ENCODE measurements at regions not wholly inside any gene's neighbourhood (a gene's known extent, or its start where the extent isn't known, plus 50 kb on each side); places are given as distances from the start of the nearest gene placed in this dataset.

- peaks cover 13% of the 10 kb centered on the region for H3K27me3 ChIP-seq (ENCODE audit: control insufficient read depth, insufficient read depth, low read length)
- DNase-seq (no peak), ATAC-seq (ENCODE audit: low read depth in 2 of 2) (no peak)
- peaks cover 0 to 2% of the 10 kb centered on the region in 2 experiments for H3K9me3 ChIP-seq (ENCODE audit: control insufficient read depth in 2 of 2, low read length in 2 of 2)
- Mint-ChIP-seq H3K36me3 (no peaks in the 10 kb centered on the region), H3K27ac (no peak overlapping the region), H3K9me3 (peaks cover 0 to 9% (median 1%) of the 10 kb centered on the region in 7 donors), H3K4me1 (no peaks in the 10 kb centered on the region), H3K27me3 (no peaks in the 10 kb centered on the region), H3K4me3 (no peak overlapping the region)
- no peaks in the 10 kb centered on the region for H3K36me3 ChIP-seq (ENCODE audit: control insufficient read depth, insufficient read depth, low read length)
- H3K4me3 ChIP-seq (ENCODE audit: low read depth, low read length): no peak overlapping the region
- no peaks in the 10 kb centered on the region for H3K4me1 ChIP-seq (ENCODE audit: control insufficient read depth, insufficient read depth, low read length, poor library complexity, severe bottlenecking)
- H3K27ac ChIP-seq (ENCODE audit: insufficient read depth, low read length, poor library complexity, severe bottlenecking): no peak overlapping the region
Observed at GRCh38 chr6:145071836-145072235, 663.5 kb downstream of the EPM2A start.

- H3K9me3 ChIP-seq (ENCODE audit: control insufficient read depth in 2 of 2, low read length in 2 of 2): peaks cover 0 to 2% of the 10 kb centered on the region in 2 experiments
- H3K4me1 ChIP-seq (ENCODE audit: control insufficient read depth, insufficient read depth, low read length, poor library complexity, severe bottlenecking): no peaks in the 10 kb centered on the region
- Mint-ChIP-seq H3K27ac (no peak overlapping the region), H3K36me3 (no peaks in the 10 kb centered on the region), H3K27me3 (no peaks in the 10 kb centered on the region), H3K9me3 (peaks cover 0 to 9% (median 0%) of the 10 kb centered on the region in 7 donors), H3K4me3 (no peak overlapping the region), H3K4me1 (no peaks in the 10 kb centered on the region)
- no peak overlapping the region for H3K27ac ChIP-seq (ENCODE audit: insufficient read depth, low read length, poor library complexity, severe bottlenecking)
- DNase-seq: no peak
- H3K27me3 ChIP-seq (ENCODE audit: control insufficient read depth, insufficient read depth, low read length): peaks cover 4% of the 10 kb centered on the region
- H3K36me3 ChIP-seq (ENCODE audit: control insufficient read depth, insufficient read depth, low read length): no peaks in the 10 kb centered on the region
- ATAC-seq (ENCODE audit: low read depth in 2 of 2): no peak
- no peak overlapping the region for H3K4me3 ChIP-seq (ENCODE audit: low read depth, low read length)
Observed at GRCh38 chr6:145073811-145074210, 661.5 kb downstream of the EPM2A start.

DNA sequence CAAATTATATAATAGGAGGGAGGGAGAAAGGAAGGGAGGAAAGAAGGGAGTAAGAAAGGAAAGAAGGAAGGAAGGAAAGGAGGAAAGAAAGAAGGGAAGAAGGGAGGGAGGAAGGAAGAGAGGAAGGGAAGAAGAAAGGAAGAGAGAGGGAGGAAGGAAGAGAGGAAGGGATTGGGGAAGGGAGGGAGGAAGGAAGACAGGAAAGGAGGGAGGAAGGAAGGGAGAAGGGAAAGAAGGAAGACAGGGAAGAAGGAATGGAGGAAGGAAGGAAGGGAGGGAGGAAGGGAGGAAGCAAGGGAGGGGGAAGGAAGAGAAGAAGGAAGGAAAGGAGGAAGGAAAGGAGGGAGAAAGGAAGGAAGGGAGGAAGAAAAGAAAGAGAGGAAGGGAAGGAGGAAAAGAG is 660.5 kb downstream of the EPM2A start:
- Histone ChIP-seq H3K4me1 (ENCODE audit: control insufficient read depth, insufficient read depth, low read length, poor library complexity, severe bottlenecking) (no peaks in the 10 kb centered on the region), H3K27me3 (ENCODE audit: control insufficient read depth, insufficient read depth, low read length) (peaks cover 3% of the 10 kb centered on the region), H3K4me3 (ENCODE audit: low read depth, low read length) (no peak overlapping the region), H3K27ac (ENCODE audit: insufficient read depth, low read length, poor library complexity, severe bottlenecking) (no peak overlapping the region), H3K36me3 (ENCODE audit: control insufficient read depth, insufficient read depth, low read length) (no peaks in the 10 kb centered on the region), H3K9me3 (ENCODE audit: control insufficient read depth in 2 of 2, low read length in 2 of 2) (peaks cover 0 to 2% of the 10 kb centered on the region in 2 experiments)
- ATAC-seq (ENCODE audit: low read depth in 2 of 2) (no peak), DNase-seq (no peak)
- Mint-ChIP-seq H3K9me3 (peaks cover 0 to 9% (median 0%) of the 10 kb centered on the region in 7 donors), H3K27ac (no peak overlapping the region), H3K36me3 (no peaks in the 10 kb centered on the region), H3K27me3 (no peaks in the 10 kb centered on the region), H3K4me1 (no peaks in the 10 kb centered on the region), H3K4me3 (no peak overlapping the region)

DNA sequence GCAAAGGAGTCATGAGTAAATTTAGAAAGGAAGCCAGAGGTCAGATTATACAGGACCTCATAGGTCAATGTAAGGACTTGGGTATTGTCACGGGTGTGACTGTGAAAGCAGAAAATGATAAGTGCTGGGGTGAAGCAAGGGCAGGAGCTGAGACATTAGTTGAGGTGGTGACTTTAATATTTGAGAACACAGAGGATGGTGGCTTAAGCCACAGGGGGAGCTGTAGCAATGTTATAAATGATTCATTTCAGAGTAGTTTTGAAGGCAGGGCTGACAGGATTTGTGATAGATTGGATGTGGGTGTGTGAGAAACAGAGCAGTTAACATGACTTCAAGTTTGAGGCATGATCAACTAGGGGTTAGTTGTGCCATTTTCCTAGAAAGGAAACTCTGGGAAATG is 659.9 kb downstream of the EPM2A start:
- ATAC-seq (ENCODE audit: low read depth in 2 of 2) (no peak), DNase-seq (no peak)
- no peak overlapping the region for H3K4me3 Mint-ChIP-seq
- Histone ChIP-seq H3K36me3 (ENCODE audit: control insufficient read depth, insufficient read depth, low read length) (no peaks in the 10 kb centered on the region), H3K27ac (ENCODE audit: insufficient read depth, low read length, poor library complexity, severe bottlenecking) (no peak overlapping the region), H3K4me3 (ENCODE audit: low read depth, low read length) (no peak overlapping the region), H3K27me3 (ENCODE audit: control insufficient read depth, insufficient read depth, low read length) (peaks cover 3% of the 10 kb centered on the region), H3K9me3 (ENCODE audit: control insufficient read depth in 2 of 2, low read length in 2 of 2) (peaks cover 0 to 2% of the 10 kb centered on the region in 2 experiments), H3K4me1 (ENCODE audit: control insufficient read depth, insufficient read depth, low read length, poor library complexity, severe bottlenecking) (no peaks in the 10 kb centered on the region)
- peaks cover 0 to 6% (median 0%) of the 10 kb centered on the region in 7 donors for H3K9me3 Mint-ChIP-seq
- H3K36me3 Mint-ChIP-seq: no peaks in the 10 kb centered on the region
- H3K27me3 Mint-ChIP-seq: no peaks in the 10 kb centered on the region
- no peaks in the 10 kb centered on the region for H3K4me1 Mint-ChIP-seq
- H3K27ac Mint-ChIP-seq: no peak overlapping the region

GRCh38 chr6:145076115-145076841 is 659.0 kb downstream of the EPM2A start:
- ATAC-seq (ENCODE audit: low read depth in 2 of 2) (no peak), DNase-seq (no peak)
- Histone ChIP-seq H3K9me3 (ENCODE audit: control insufficient read depth in 2 of 2, low read length in 2 of 2) (no peaks in the 10 kb centered on the region), H3K27me3 (ENCODE audit: control insufficient read depth, insufficient read depth, low read length) (no peaks in the 10 kb centered on the region), H3K4me3 (ENCODE audit: low read depth, low read length) (no peak overlapping the region), H3K27ac (ENCODE audit: insufficient read depth, low read length, poor library complexity, severe bottlenecking) (no peak overlapping the region), H3K36me3 (ENCODE audit: control insufficient read depth, insufficient read depth, low read length) (no peaks in the 10 kb centered on the region), H3K4me1 (ENCODE audit: control insufficient read depth, insufficient read depth, low read length, poor library complexity, severe bottlenecking) (no peaks in the 10 kb centered on the region)
- peaks cover 0 to 4% (median 0%) of the 10 kb centered on the region in 7 donors for H3K9me3 Mint-ChIP-seq
- no peaks in the 10 kb centered on the region for H3K4me1 Mint-ChIP-seq
- H3K27ac Mint-ChIP-seq: no peak overlapping the region
- no peak overlapping the region for H3K4me3 Mint-ChIP-seq
- no peaks in the 10 kb centered on the region for H3K27me3 Mint-ChIP-seq
- no peaks in the 10 kb centered on the region for H3K36me3 Mint-ChIP-seq

- H3K27me3 ChIP-seq (ENCODE audit: control insufficient read depth, insufficient read depth, low read length): no peaks in the 10 kb centered on the region
- H3K9me3 ChIP-seq (ENCODE audit: control insufficient read depth in 2 of 2, low read length in 2 of 2): no peaks in the 10 kb centered on the region
- H3K36me3 ChIP-seq (ENCODE audit: control insufficient read depth, insufficient read depth, low read length): no peaks in the 10 kb centered on the region
- no peaks in the 10 kb centered on the region for H3K36me3 Mint-ChIP-seq
- no peak overlapping the region for H3K27ac ChIP-seq (ENCODE audit: insufficient read depth, low read length, poor library complexity, severe bottlenecking)
- no peak overlapping the region for H3K4me3 Mint-ChIP-seq
- no peaks in the 10 kb centered on the region for H3K4me1 Mint-ChIP-seq
- DNase-seq (no peak), ATAC-seq (ENCODE audit: low read depth in 2 of 2) (no peak)
- H3K4me1 ChIP-seq (ENCODE audit: control insufficient read depth, insufficient read depth, low read length, poor library complexity, severe bottlenecking): no peaks in the 10 kb centered on the region
- H3K27ac Mint-ChIP-seq: no peak overlapping the region
- no peak overlapping the region for H3K4me3 ChIP-seq (ENCODE audit: low read depth, low read length)
- H3K9me3 Mint-ChIP-seq: peaks cover 0 to 3% (median 0%) of the 10 kb centered on the region in 7 donors
- H3K27me3 Mint-ChIP-seq: no peaks in the 10 kb centered on the region
Observed at GRCh38 chr6:145077382-145077781, 657.9 kb downstream of the EPM2A start.

- Histone ChIP-seq H3K36me3 (ENCODE audit: control insufficient read depth, insufficient read depth, low read length) (no peaks in the 10 kb centered on the region), H3K4me1 (ENCODE audit: control insufficient read depth, insufficient read depth, low read length, poor library complexity, severe bottlenecking) (no peaks in the 10 kb centered on the region), H3K27ac (ENCODE audit: insufficient read depth, low read length, poor library complexity, severe bottlenecking) (no peak overlapping the region), H3K27me3 (ENCODE audit: control insufficient read depth, insufficient read depth, low read length) (no peaks in the 10 kb centered on the region), H3K9me3 (ENCODE audit: control insufficient read depth in 2 of 2, low read length in 2 of 2) (no peaks in the 10 kb centered on the region), H3K4me3 (ENCODE audit: low read depth, low read length) (no peak overlapping the region)
- no peak for ATAC-seq (ENCODE audit: low read depth in 2 of 2)
- DNase-seq: no peak
- no peaks in the 10 kb centered on the region for H3K36me3 Mint-ChIP-seq
- no peaks in the 10 kb centered on the region for H3K4me1 Mint-ChIP-seq
- H3K4me3 Mint-ChIP-seq: no peak overlapping the region
- no peak overlapping the region for H3K27ac Mint-ChIP-seq
- peaks cover 10% of the 10 kb centered on the region for H3K27me3 Mint-ChIP-seq
- no peaks in the 10 kb centered on the region for H3K9me3 Mint-ChIP-seq
Observed at GRCh38 chr6:145080651-145081050, 654.7 kb downstream of the EPM2A start.

- DNase-seq: no peak
- Mint-ChIP-seq H3K36me3 (no peaks in the 10 kb centered on the region), H3K27me3 (peaks cover 10% of the 10 kb centered on the region), H3K4me1 (no peaks in the 10 kb centered on the region), H3K9me3 (no peaks in the 10 kb centered on the region), H3K4me3 (no peak overlapping the region), H3K27ac (no peak overlapping the region)
- no peak overlapping the region for H3K4me3 ChIP-seq (ENCODE audit: low read depth, low read length)
- no peaks in the 10 kb centered on the region for H3K36me3 ChIP-seq (ENCODE audit: control insufficient read depth, insufficient read depth, low read length)
- H3K27ac ChIP-seq (ENCODE audit: insufficient read depth, low read length, poor library complexity, severe bottlenecking): no peak overlapping the region
- no peaks in the 10 kb centered on the region for H3K4me1 ChIP-seq (ENCODE audit: control insufficient read depth, insufficient read depth, low read length, poor library complexity, severe bottlenecking)
- no peak for ATAC-seq (ENCODE audit: low read depth in 2 of 2)
- H3K9me3 ChIP-seq (ENCODE audit: control insufficient read depth in 2 of 2, low read length in 2 of 2): no peaks in the 10 kb centered on the region
- H3K27me3 ChIP-seq (ENCODE audit: control insufficient read depth, insufficient read depth, low read length): no peaks in the 10 kb centered on the region
Observed at GRCh38 chr6:145081677-145082076, 653.6 kb downstream of the EPM2A start.
